HG03108 (cell line): ENCODE measurements at regions not wholly inside any gene's neighbourhood (a gene's known extent, or its start where the extent isn't known, plus 50 kb on each side); places are given as distances from the start of the nearest gene placed in this dataset.
"Not testable (repeated sequence)": the region's sequence is repeated elsewhere in the genome, so short reads cannot be mapped to it uniquely, and the experiment has no call there.

Source experiments
- ATAC-seq: cut with Tn5 transposase; IDR thresholded peaks from one replicate; pipeline ENCODE4 v1.9.1; 2021; ENCODE audit warnings: moderate library complexity; ENCODE audit not compliant: unreplicated experiment

DNA sequence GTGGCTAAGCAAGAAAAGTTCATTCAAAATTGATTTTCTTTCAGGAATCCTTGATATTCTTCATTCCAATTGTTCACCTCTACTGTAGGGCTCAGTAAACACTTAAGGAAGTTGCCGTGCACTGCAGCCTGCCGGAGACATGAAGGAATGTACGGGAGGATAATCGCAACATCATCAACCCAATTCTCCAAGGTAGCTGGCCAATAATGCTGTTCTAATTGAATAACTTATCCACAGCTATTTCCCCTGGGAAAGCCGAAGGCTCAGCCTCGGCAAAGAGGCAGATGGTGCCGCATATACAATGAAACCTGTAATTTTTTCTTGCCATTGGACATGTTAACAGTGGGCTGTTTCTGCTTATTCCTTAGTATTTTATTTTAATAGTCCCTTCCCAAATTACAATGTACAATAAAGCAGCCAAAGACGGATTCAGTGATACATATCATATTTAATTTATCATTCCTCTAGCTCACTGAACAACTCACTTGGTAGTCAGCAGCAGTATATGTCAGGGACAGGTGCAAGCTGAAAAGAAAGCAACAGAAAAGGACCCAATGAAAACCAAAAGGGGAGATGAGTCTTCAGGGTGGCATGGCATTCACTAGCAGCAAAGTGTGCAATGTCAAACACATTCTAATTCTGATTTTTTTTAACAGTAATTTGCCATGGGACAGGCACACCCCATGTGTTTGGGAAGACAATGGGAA lies 420.5 kb upstream of the KLF12 start:
- ATAC-seq, result no peak

DNA sequence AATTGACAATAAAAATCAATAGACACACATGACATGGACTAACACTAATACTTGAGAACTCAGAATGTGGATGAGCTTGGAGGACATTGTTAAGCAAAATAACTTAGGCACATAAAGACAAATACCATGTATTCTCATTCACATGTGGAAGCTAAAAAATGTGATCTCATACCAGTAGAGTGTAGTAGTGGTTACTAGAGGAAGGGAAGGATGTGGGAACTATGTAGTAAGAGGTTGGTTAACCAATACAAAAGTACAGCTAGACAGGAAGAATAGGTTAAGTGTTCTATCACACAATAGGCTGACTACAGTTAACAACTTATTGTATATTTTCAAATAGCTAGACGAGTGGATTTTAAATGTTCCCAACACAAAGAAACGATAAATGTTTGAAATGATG lies 415.8 kb upstream of the KLF12 start:
- ATAC-seq, result no peak

DNA sequence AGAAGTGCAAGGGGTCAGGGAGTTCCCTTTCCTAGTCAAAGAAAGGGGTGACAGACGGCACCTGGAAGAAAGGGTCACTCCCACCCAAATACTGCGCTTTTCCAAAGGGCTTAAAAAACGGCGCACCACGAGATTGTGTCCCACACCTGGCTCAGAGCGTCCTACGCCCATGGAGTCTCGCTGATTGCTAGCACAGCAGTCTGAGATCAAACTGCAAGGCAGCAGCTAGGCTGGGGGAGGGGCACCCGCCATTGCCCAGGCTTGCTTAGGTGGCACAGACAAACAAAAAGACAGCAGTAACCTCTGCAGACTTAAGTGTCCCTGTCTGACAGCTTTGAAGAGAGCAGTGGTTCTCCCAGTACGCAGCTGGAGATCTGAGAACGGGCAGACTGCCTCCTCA lies 402.4 kb upstream of the KLF12 start:
- not testable (repeated sequence) for ATAC-seq

DNA sequence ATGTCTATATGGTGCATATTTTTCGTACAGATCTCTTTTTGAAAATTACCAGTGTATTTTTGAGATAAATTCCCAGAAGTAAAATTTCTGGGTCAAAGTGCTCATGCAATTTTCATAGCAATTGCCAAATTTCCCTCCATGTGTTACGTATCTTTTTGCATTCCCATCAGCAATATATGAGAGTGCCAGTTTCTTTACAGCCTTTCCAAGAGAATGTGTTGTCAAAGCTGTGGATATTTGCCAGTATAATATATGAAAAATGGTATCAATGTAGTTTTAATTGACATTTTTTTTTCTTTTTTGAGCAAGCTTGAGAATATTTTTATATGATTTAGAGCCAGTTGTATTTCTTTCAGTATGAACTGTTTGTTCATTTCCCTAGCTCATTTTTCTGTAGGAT lies 399.0 kb upstream of the KLF12 start:
- ATAC-seq, result no peak

DNA sequence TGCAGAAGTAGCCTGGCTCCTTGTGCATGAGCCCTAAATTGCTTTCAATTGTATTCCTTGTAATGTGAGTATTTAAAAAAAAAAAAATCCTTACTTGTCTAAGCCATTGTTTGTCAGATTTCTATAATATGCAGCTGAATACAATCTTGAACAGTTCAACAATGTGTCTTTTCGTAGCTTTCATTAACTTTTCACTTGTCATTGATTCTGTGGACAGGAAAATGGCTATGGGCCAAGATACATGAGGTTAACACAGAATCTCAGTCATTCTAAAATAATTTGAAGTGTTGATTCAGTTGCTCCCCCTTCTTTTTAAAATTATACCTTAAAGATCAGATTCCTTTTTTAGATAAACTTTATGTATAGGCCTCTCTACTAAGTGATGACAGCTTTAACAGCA lies 395.8 kb upstream of the KLF12 start:
- ATAC-seq, result no peak

DNA sequence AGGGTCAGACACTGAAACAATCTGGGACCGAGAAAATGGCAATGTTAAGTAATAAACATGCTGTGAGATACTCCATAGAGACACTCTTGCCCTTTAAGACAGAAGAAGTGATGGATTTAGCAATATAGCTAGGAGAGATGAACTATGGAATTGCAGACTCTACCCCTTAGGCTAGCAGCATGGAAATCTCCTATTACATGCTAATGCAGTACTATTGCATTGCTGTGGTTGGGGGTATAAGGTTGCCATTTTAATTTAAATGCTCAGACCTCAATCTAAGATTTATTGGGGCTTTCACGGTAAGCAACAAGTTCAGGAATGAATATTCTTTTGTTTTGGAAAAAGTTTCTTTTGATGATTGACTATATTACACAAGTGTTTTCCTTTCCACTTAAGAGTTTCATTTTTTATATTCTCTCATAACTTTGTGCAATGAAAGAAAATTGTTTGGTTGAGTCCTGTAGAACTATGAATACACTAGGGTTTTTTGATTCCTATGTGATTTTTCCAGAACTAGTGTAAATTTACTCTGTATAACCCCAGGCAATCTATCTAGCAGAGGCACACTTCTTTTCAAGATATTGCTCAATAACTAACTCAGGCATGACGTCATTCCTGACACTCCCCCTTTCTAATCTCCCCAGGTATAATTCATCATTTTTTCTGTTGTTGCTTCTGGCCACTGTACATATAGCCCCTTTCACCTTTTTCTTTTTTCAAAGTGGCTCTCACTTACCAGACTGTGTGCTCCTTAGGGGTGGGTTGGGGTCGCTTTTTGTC lies 394.7 kb upstream of the KLF12 start:
- no peak for ATAC-seq

DNA sequence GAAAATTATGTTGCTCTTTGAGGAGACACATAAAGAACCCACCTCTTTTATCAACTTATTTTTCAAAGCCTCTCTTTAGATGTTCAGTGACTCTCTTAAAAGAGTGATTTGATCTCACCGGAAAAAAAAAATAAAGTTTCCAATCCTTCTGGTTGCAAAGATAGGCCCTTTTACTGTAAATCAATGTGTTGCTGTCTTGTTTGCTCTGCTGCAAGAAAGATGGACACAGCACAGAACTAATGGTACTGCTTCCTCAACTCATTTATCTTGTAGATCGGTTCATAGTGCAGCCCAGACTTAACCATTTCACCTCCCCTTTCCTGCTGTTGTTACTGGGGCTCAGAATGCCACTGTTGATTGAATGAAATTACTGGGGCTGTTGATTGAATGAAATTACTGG lies 388.9 kb upstream of the KLF12 start:
- ATAC-seq, result no peak

DNA sequence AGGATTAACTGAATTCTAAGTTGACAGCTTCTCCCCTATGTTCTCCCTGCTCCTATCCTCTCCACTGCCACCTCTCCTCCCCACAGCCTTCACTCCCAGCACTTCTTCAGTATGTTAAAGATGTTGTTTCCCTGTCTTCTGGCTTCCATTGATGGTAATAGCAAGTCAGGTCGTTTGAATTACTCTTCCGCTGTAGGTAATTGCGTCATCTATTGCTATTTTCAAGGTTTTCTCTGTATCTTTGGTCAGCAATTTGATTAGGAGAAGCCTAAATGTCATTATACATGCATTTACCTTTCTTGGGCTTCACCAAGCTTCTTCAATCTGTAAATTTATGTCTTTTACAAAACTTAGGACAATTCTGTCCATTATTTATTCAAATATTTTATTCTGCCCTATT lies 377.3 kb upstream of the KLF12 start:
- no peak for ATAC-seq

DNA sequence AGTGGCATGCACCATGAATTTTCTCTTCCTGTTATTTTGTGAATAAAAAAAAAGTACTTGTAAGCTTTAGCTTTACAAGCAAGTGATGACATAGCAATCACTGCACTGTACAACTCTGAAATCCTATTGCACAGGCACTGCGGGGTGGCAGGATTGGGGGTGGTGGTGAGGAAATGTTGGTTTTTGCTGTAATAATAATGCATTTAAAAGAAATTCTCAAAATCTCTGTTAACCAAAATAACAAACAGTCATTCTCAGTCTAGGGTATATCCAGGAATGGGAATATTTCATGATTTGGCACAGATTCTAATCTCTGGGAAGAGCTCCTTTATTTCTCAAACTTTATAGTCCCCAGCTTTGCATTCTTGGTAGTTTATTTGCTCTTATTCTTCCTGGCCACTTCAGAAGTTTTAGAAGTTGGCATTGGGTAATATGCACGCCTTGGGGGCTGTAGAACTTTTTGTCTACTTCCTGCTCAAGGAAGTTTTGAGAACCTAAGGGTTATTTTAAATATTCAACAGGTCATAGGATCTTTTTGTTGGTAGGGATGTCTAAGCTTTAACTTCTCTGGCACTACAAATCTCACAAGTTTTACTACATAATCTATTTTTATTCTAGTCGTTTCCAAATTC lies 353.0 kb upstream of the KLF12 start:
- no peak for ATAC-seq

DNA sequence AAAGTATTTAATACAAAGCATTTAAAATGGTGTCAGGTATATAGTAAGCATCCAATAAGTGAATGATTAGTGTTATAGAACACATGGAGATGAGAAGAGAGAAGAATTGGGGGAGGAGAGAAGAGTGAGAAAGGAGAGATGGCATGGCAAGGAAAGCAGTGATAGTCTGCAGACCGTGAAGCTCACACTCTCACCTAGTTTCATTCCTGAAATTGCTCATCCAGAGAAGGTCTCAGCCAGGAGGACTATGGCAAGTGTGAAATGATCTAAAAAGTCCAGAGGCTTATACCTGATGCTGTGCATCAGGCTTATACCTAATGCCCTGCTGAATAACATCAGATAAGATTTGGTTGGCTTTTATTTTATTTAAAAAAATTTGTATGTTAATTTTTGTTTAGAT lies 351.6 kb upstream of the KLF12 start:
- ATAC-seq, result no peak

DNA sequence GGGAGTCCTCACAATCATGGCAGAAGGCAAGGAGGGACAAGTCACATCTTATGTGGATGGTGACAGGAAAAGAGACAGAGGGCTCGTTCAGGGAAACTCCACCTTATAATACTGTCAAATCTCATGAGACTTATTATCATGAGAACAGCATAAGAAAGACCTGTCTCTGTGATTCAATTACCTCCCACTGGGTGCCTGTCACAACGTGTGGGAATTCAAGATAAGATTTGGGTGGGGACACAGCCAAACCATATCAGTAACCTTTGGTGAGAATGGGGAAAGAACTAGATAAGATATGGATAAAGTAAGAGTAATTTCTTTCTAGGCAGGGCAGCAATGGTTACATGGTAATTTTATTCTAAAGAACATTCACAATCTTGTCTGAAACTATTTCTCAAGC lies 344.9 kb upstream of the KLF12 start:
- ATAC-seq, result no peak

DNA sequence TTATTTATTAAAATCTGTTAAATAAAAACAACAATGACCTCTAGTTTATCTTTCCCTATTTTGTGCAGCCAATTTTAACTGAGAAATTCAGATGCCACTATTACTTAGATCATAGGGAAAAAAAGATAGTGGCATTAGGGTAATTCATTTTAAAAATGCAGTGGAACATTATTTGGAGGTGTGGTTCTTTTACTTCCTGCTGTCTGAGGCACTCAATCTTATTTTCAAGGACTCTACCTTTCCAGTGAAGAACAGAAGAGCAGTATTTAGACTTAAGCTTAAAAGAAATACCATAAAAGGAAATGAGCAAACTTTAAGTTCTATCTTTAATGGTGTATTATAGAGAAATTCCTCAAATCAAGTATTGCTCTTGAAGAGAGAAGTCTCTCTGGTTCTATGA lies 342.6 kb upstream of the KLF12 start:
- no peak for ATAC-seq

DNA sequence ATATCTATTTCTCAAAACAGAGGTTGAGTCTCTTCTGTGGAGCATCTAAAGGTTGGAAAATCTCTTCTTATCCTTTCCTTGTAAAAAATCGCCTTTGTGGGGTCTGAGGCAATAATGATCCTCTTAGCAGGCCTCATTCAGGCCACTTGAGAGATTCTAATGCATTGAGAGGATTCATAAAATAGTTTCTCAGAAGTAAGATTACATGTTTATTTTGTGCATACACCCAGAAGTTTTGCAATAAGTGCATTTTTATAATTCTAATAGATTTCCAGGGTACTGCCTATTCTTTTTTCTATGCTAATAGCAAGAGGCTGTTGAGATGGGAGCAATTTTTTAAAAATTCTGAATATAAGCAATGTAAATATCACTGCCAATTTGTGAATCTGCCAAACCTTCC lies 342.2 kb upstream of the KLF12 start:
- ATAC-seq, result no peak

DNA sequence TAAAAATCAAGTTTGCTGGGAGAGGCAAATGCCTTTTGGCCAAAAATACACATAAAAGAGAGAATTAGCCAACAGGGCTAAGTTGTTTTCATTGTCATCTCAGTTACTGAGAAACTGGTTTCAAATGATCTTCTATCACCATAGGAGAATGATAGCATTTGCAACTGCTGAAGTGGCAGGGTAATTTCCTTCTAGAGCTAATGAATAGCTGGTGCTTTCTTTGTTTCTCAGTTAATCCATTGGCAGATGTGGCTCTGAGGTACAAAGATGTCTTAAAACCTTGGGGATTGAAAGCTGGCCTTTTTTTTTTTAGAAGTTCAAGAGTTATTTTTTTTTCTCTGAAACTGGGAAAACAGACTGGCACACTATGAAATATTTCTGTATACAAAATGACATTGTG lies 332.7 kb upstream of the KLF12 start:
- ATAC-seq, result no peak

DNA sequence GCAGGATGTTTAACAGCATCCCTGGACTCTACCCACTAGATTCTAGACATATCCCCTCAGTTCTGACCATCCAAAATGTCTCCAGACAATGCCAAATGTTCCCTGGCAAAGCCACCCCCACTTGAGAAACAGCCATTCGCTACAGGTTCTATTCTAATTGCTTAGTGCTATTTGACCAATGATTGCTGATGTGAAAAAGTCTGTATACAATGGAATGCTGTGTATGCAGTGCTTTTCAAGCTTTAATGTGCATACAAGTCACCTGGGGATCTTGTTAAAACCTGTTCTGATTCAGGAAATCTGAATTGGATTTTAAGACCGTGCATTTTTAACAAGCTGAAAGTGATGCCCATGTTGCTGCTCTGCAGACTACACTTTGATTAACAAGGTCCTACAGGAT lies 331.8 kb upstream of the KLF12 start:
- no peak for ATAC-seq

DNA sequence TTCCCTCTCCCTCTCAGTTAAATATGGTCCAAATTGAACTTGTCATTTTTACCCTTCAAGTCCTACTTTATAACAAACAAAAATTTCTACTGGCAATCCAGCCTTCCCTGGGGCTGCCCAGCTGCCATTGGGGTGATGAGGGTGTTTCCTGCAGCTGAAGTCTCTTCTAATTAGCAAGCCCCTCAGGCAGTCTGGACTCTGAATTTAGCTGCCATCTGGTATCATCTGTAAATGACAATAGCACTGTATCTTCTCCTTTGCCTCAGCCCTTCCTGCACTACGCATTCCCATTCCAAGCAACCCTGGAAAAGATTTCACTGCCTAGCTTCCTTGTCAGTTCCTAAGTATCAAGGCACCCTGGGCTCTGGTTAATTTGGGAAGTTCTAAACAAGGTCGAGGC lies 331.1 kb upstream of the KLF12 start:
- no peak for ATAC-seq

DNA sequence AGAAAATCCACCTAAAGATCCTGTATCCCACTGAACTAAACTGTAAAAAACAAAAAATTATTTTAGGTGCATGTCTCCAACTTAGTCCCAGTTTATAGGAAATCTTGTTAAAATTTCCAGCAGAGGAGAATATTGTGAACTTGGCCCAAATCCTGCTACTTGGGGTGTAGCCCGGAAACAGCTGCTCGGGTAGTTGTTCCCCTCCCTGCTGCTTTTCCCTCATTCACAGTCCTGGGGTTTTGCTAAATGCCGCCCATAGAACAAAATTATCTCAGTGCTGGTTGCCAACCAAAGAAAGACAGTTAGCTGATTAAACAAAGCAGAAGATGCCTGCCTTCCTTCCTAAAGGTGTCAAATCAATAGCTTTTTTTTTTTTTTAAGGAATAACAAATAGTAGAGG lies 330.5 kb upstream of the KLF12 start:
- ATAC-seq, result no peak

DNA sequence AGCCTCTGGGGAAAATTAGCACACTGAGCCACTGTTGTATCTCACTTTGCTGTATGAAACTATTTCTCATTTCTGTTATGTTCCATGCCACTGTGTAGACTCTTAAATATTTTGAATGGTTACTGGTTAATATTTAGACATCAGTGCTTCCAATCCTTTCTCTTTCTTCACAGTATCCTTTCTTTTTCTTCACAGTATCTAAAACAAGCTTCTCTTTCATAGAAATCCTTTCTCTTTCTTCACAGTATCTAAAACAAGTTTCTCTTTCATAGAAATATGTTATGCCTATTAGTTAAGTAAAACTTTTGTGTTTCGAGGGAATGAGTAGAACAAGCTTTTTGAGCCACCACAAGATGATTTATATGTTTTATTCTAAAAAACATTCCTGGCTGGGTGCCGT lies 326.8 kb upstream of the KLF12 start:
- ATAC-seq, result no peak

DNA sequence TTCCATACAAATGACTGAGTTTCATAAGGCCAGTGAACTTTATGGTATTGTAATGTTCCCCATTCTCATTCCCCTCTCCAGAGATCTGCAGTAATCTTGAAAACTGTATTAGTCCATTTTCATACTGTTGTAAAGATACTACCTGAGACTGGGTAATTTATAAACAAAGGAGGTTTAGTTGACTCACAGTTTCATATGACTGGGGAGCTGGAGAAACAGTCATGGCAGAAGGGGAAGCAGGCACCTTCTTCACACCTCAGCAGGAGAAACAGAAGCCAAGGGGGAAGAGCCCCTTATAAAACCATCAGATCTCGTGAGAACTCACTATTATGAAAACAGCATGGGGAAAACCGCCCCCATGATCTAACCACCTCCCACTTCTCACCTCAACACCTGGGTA lies 318.7 kb upstream of the KLF12 start:
- ATAC-seq, result no peak

DNA sequence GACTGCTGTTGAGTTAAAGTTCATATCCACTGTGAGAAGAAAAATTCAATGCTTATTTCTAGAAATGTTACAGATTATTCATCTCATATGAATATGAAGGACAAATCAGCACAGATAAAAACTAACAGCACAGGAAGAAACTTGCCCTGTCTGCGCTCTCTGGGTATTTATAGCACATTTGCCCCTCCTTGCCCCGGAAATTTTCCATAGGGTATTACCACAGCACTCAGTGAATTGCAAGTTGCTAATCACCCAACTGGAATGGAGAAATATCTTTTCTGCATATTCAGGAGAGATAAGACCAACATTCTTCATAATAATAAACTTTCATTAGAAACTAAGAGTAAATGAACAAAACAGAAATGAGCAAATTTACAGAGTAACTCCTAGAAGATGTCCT lies 318.0 kb upstream of the KLF12 start:
- ATAC-seq, result no peak

DNA sequence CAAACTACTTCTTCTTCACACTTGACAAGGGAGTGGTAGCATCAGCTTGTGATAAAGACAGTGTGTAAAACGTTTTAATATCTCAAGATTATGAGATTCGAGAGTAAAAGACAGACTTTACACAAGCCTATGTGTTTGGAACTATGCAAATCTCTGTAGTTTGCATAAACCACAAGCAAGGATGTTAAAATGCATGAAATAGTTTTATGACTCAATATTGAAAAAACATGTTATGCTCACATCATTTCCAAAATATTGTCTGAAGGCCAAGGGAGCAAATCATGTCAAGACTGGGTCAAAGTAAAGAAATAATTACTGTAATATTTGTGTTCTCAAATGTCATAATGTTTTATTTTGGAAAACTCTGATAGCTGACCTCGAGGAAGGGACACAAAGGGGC lies 316.8 kb upstream of the KLF12 start:
- no peak for ATAC-seq

DNA sequence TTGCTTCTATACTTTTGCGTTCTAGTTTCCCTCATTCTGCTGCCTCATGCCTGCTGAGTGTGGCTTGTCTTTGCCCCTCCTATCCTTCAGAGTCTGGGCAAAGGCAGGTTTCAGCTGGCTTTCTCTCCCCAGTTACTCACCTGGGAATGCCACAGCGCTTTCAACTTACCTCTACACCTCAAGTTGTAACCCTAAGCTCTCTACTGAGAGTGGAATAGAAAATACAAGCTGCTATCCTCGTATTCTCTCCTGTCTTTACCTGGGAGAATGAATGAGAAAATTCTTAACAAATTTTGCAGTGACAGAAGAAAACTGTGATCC lies 316.3 kb upstream of the KLF12 start:
- no peak for ATAC-seq
